Endothelial cell of umbilical vein (primary cell): ENCODE measurements at regions not wholly inside any gene's neighbourhood (a gene's known extent, or its start where the extent isn't known, plus 50 kb on each side); places are given as distances from the start of the nearest gene placed in this dataset.

Experiments
- BruUV-seq: library from RNA; stranded (reverse); fragments of 400-500 nt; replicated peaks from 2 replicates; lab custom pipeline; 2021; lab: Mats Ljungman, UMichigan
- CTCF ChIA-PET: fragments of 300-600, 350-600 bp; sonication (Branson Sonifier 250); formaldehyde crosslinking; loops from one replicate; lab custom pipeline; 2021; ENCODE audit warnings: antibody characterized with exemption, inconsistent platforms; lab: Charles Lee
- POLR2A ChIA-PET: fragments of 300-600, 350-600 bp; sonication (Branson Sonifier 250); formaldehyde crosslinking; loops from one replicate; lab custom pipeline; 2021; ENCODE audit warnings: antibody characterized with exemption, inconsistent platforms; lab: Charles Lee
- DNase-seq: peaks from one replicate; pipeline ENCODE4 v3.0.0-alpha.2; 2011; ENCODE audit warnings: low read depth, low spot score
- FAIRE-seq: peaks from 2 replicates; lab custom pipeline; 2011; peaks lifted over from hg19 to GRCh38; lab: Jason Lieb, UNC
- H2AFZ ChIP-seq: 2 replicates; pipeline ENCODE4 v1.6.0; 2012; ENCODE audit warnings: low read depth, low read length, control low read depth, inconsistent platforms
- H3K27ac ChIP-seq: 2 replicates; pipeline ENCODE4 v1.5.1; 2011; ENCODE audit warnings: low read depth, mild to moderate bottlenecking, control low read depth, low read length, moderate library complexity; ENCODE audit not compliant: insufficient read depth
- H3K27me3 ChIP-seq, 2 experiments: 2 replicates each; pipeline versions ENCODE4 v1.6.0 to v1.6.1; 2011; ENCODE audit warnings: low read length in 2 of 2, mixed read lengths in 1 of 2; ENCODE audit not compliant: control insufficient read depth in 2 of 2, insufficient read depth in 2 of 2
- H3K36me3 ChIP-seq, 2 experiments: 2 replicates in 1 of 2; 3 replicates in 1 of 2; pipeline ENCODE4 v1.5.1; 2011; ENCODE audit warnings: low read length in 2 of 2, mild to moderate bottlenecking in 1 of 2, moderate library complexity in 1 of 2; ENCODE audit not compliant: control insufficient read depth in 2 of 2, insufficient read depth in 2 of 2; ENCODE audit errors: extremely low read depth in 1 of 2
- H3K4me1 ChIP-seq: 3 replicates; pipeline ENCODE4 v1.5.1; 2011; ENCODE audit warnings: mild to moderate bottlenecking, low read length; ENCODE audit not compliant: control insufficient read depth, insufficient read depth; ENCODE audit errors: extremely low read depth
- H3K4me2 ChIP-seq: 2 replicates; pipeline ENCODE4 v1.6.1; 2011; ENCODE audit warnings: low read length, control low read depth, mixed read lengths; ENCODE audit not compliant: insufficient read depth
- H3K4me3 ChIP-seq, 3 experiments: fragments of 200-600 bp in 1 of 3; sonication (generic), shearing (Covaris generic) in 1 of 3; replicated peaks in 1 of 3; 2 replicates each; pipeline ENCODE4 v1.5.1; 2011 to 2016; ENCODE audit warnings: control low read depth in 3 of 3, low read length in 3 of 3, mild to moderate bottlenecking in 2 of 3, inconsistent platforms in 1 of 3, low read depth in 1 of 3, moderate library complexity in 1 of 3; ENCODE audit not compliant: insufficient read depth in 1 of 3
- H3K79me2 ChIP-seq: 2 replicates; pipeline ENCODE4 v1.6.0; 2012; ENCODE audit warnings: low read length, inconsistent platforms; ENCODE audit not compliant: control insufficient read depth, insufficient read depth
- H3K9ac ChIP-seq: replicated peaks from 2 replicates; pipeline ENCODE3; 2011; ENCODE audit warnings: low read length, control low read depth; ENCODE audit not compliant: insufficient read depth; ENCODE audit errors: extremely low read depth
- H3K9me1 ChIP-seq: replicated peaks from 3 replicates; pipeline ENCODE4 v1.6.0; 2011; ENCODE audit warnings: mild to moderate bottlenecking, low read length; ENCODE audit not compliant: control insufficient read depth, insufficient read depth; ENCODE audit errors: extremely low read depth
- H3K9me3 ChIP-seq: replicated peaks from 2 replicates; pipeline ENCODE4 v1.5.1; 2012; ENCODE audit warnings: low read length, inconsistent platforms; ENCODE audit not compliant: control insufficient read depth, insufficient read depth
- H4K20me1 ChIP-seq: replicated peaks from 2 replicates; pipeline ENCODE3; 2011; ENCODE audit warnings: mild to moderate bottlenecking, low read length; ENCODE audit not compliant: control insufficient read depth, insufficient read depth; ENCODE audit errors: extremely low read depth
- CTCF ChIP-seq, 2 donors: IDR thresholded peaks; 1 replicate in 1 of 2; 2 replicates in 1 of 2; pipeline ENCODE4 v1.5.1; 2011; ENCODE audit warnings: low read length in 2 of 2, mild to moderate bottlenecking in 2 of 2, moderate library complexity in 2 of 2, control low read depth in 1 of 2, inconsistent platforms in 1 of 2, low read depth in 1 of 2; ENCODE audit not compliant: insufficient read depth in 1 of 2; ENCODE audit errors: extremely low read depth in 1 of 2
- EZH2 ChIP-seq: IDR thresholded peaks from 2 replicates; pipeline ENCODE4 v1.6.1; 2012; ENCODE audit warnings: borderline replicate concordance, low read depth, mild to moderate bottlenecking, moderate library complexity, low read length, inconsistent platforms; ENCODE audit not compliant: severe bottlenecking
- FOS ChIP-seq: IDR thresholded peaks from 2 replicates; pipeline ENCODE4 v1.6.1; 2011; ENCODE audit warnings: mild to moderate bottlenecking, low read length, moderate library complexity, borderline replicate concordance; ENCODE audit not compliant: insufficient read depth
- GATA2 ChIP-seq: IDR thresholded peaks from 2 replicates; pipeline ENCODE4 v1.7.0; 2011; ENCODE audit warnings: low read depth, mild to moderate bottlenecking, moderate library complexity, mixed read lengths, low read length; ENCODE audit not compliant: insufficient read length, insufficient read depth
- JUN ChIP-seq: IDR thresholded peaks from 2 replicates; pipeline ENCODE4 v1.6.1; 2011; ENCODE audit warnings: borderline replicate concordance, low read depth; ENCODE audit not compliant: insufficient read length, insufficient read depth
- MAX ChIP-seq: IDR thresholded peaks from 2 replicates; pipeline ENCODE4 v1.6.1; 2011; ENCODE audit not compliant: insufficient read depth, insufficient read length
- MYC ChIP-seq: IDR thresholded peaks from one replicate; pipeline ENCODE4 v1.6.1; 2011; ENCODE audit warnings: mild to moderate bottlenecking, low read depth, low read length
- POLR2A ChIP-seq: IDR thresholded peaks from 2 replicates; pipeline ENCODE4 v1.6.1; 2012; ENCODE audit warnings: low read depth, mild to moderate bottlenecking, control low read depth, low read length
- POLR2AphosphoS5 ChIP-seq: IDR thresholded peaks from 2 replicates; pipeline ENCODE4 v1.6.1; 2012; ENCODE audit warnings: low read depth, mild to moderate bottlenecking, control low read depth, low read length, moderate library complexity; ENCODE audit not compliant: insufficient read depth
- dilution Hi-C: fragments of 300-500 bp; cut with MboI; formaldehyde crosslinking; loops from one replicate; pipeline ENCODE4 v1.15.0; 2019; ENCODE audit warnings: low sequenced_read_pairs; ENCODE audit not compliant: extremely low pct_ligation_motif_present
- intact Hi-C: fragments of 100-400 bp; cut with micrococcal nuclease; formaldehyde crosslinking; loops from one replicate; pipeline ENCODE4 v1.10.0; 2022

- intact Hi-C loops = loop anchor here (5.0 kb wide), 1 partner anchor 331 kb away; no protein-coding TSS in a partner anchor
- POLR2A ChIA-PET = no interaction called here
- FAIRE-seq = peak; percentile 88
Observed at GRCh38 chr15:99452728-99453636, 112.8 kb upstream of the MEF2A start.

More at GRCh38 chr15:99452728-99453636, 112.8 kb upstream of the MEF2A start:
- no peaks in the 10 kb centered on the region for H3K36me3 ChIP-seq
- CTCF ChIA-PET = interaction anchor here (0.6 to 5.5 kb wide), 5 partner anchors 10 to 251 kb away, joined by 3 to 27 read pairs (median 4); no protein-coding TSS in a partner anchor
- no peaks in the 10 kb centered on the region for H3K79me2 ChIP-seq
- H3K4me2 ChIP-seq = no peak overlapping the region
- DNase-seq = peak; percentile 67
- no peak overlapping the region for H3K4me3 ChIP-seq
- H3K27me3 ChIP-seq = no peaks in the 10 kb centered on the region
- H3K9me3 ChIP-seq = no peaks in the 10 kb centered on the region
- peak overlapping the region; percentile 7 for H3K9ac ChIP-seq
- H4K20me1 ChIP-seq = no peaks in the 10 kb centered on the region
- peak overlapping the region; percentile 97 for H3K27ac ChIP-seq
- peaks cover 56% of the 10 kb centered on the region for H3K4me1 ChIP-seq
- no peak for TF ChIP-seq EZH2
- TF ChIP-seq CTCF (IDR thresholded peaks at IDR 0.05; ENCODE audit: extremely low read depth in 1 of 2, insufficient read depth in 1 of 2, low read depth in 1 of 2, low read length in 2 of 2) = no peak
- TF ChIP-seq MYC = peak; percentile 41
- no peak for TF ChIP-seq GATA2
- TF ChIP-seq JUN = no peak
- peak; percentile 50 for TF ChIP-seq MAX
- peak; percentile 64 for TF ChIP-seq POLR2AphosphoS5
- TF ChIP-seq POLR2A = peak; percentile 14
- no peak for TF ChIP-seq FOS
- dilution Hi-C loops = no loop called here
- no peaks in the 10 kb centered on the region for H3K9me1 ChIP-seq
- peak overlapping the region; percentile 65 for H2AFZ ChIP-seq
- BruUV-seq = no TSS peak
